Ishikawa (cell line): ENCODE measurements at regions not wholly inside any gene's neighbourhood (a gene's known extent, or its start where the extent isn't known, plus 50 kb on each side); places are given as distances from the start of the nearest gene placed in this dataset.

ENCODE experiments used
- CEBPB ChIP-seq: IDR thresholded peaks from 2 replicates; pipeline ENCODE4 v1.6.1; 2012
- CREB1 ChIP-seq: IDR thresholded peaks from 2 replicates; pipeline ENCODE4 v1.6.1; 2012; ENCODE audit warnings: low read depth
- EGR1 ChIP-seq: IDR thresholded peaks from 2 replicates; pipeline ENCODE4 v1.6.1; 2012
- EP300 ChIP-seq: IDR thresholded peaks from 2 replicates; pipeline ENCODE4 v1.6.1; 2012; ENCODE audit warnings: borderline replicate concordance
- FOXM1 ChIP-seq: IDR thresholded peaks from 2 replicates; pipeline ENCODE4 v1.6.1; 2012; ENCODE audit warnings: low read depth, borderline replicate concordance
- MAX ChIP-seq: IDR thresholded peaks from 2 replicates; pipeline ENCODE4 v1.6.1; 2012
- NFIC ChIP-seq: IDR thresholded peaks from 2 replicates; pipeline ENCODE4 v1.6.1; 2012
- RAD21 ChIP-seq: IDR thresholded peaks from 2 replicates; pipeline ENCODE4 v1.6.1; 2012; ENCODE audit warnings: low read depth
- REST ChIP-seq: IDR thresholded peaks from 2 replicates; pipeline ENCODE4 v1.6.1; 2012; ENCODE audit warnings: low read depth, mild to moderate bottlenecking
- TAF1 ChIP-seq: IDR thresholded peaks from 2 replicates; pipeline ENCODE4 v1.6.1; 2012; ENCODE audit warnings: low read depth, mild to moderate bottlenecking
- TCF12 ChIP-seq: IDR thresholded peaks from 2 replicates; pipeline ENCODE4 v1.6.1; 2012; ENCODE audit warnings: low read depth
- TEAD4 ChIP-seq: IDR thresholded peaks from 2 replicates; pipeline ENCODE4 v1.6.1; 2012
- USF1 ChIP-seq: IDR thresholded peaks from 2 replicates; pipeline ENCODE4 v1.6.1; 2012
- YY1 ChIP-seq: IDR thresholded peaks from 2 replicates; pipeline ENCODE4 v1.6.1; 2012; ENCODE audit warnings: low read depth
- ZBTB7A ChIP-seq: IDR thresholded peaks from 2 replicates; pipeline ENCODE4 v1.6.1; 2012; ENCODE audit warnings: low read depth

GRCh38 chr10:55358539-55358938 is 557.5 kb upstream of the PCDH15 start:
- TF ChIP-seq USF1 (no peak), NFIC (no peak), TEAD4 (no peak)

- TF ChIP-seq RAD21, result no peak
- no peak for TF ChIP-seq CEBPB
- TF ChIP-seq EP300, result no peak
- no peak for TF ChIP-seq NFIC
- no peak for TF ChIP-seq CREB1
- TF ChIP-seq FOXM1, result no peak
- no peak for TF ChIP-seq USF1
- TF ChIP-seq TCF12, result no peak
- no peak for TF ChIP-seq TEAD4
- no peak for TF ChIP-seq REST
- TF ChIP-seq EGR1, result no peak
- no peak for TF ChIP-seq YY1
- TF ChIP-seq TAF1, result no peak
- TF ChIP-seq ZBTB7A, result no peak
- no peak for TF ChIP-seq MAX
Observed at GRCh38 chr10:55353414-55353813, 552.4 kb upstream of the PCDH15 start.

- TF ChIP-seq YY1, result no peak
- no peak for TF ChIP-seq TCF12
- TF ChIP-seq CEBPB, result no peak
- TF ChIP-seq FOXM1, result no peak
- no peak for TF ChIP-seq REST
- no peak for TF ChIP-seq EGR1
- TF ChIP-seq TAF1, result no peak
- no peak for TF ChIP-seq MAX
- no peak for TF ChIP-seq TEAD4
- TF ChIP-seq ZBTB7A, result no peak
- TF ChIP-seq NFIC, result no peak
- TF ChIP-seq EP300, result no peak
- no peak for TF ChIP-seq USF1
- TF ChIP-seq RAD21, result no peak
- no peak for TF ChIP-seq CREB1
Observed at GRCh38 chr10:55351431-55351830, 550.4 kb upstream of the PCDH15 start.

- no peak for TF ChIP-seq ZBTB7A
- no peak for TF ChIP-seq TCF12
- no peak for TF ChIP-seq REST
- TF ChIP-seq USF1, result no peak
- no peak for TF ChIP-seq MAX
- TF ChIP-seq EGR1, result no peak
- TF ChIP-seq CREB1, result no peak
- TF ChIP-seq TEAD4, result no peak
- TF ChIP-seq CEBPB, result no peak
- no peak for TF ChIP-seq RAD21
- no peak for TF ChIP-seq NFIC
- TF ChIP-seq EP300, result no peak
- no peak for TF ChIP-seq FOXM1
Observed at GRCh38 chr10:55348534-55348933, 547.5 kb upstream of the PCDH15 start.
